Coronary artery (tissue), 2 donors: ENCODE measurements at regions not wholly inside any gene's neighbourhood (a gene's known extent, or its start where the extent isn't known, plus 50 kb on each side); places are given as distances from the start of the nearest gene placed in this dataset.

ENCODE experiments used
- DNase-seq: peaks from one replicate; pipeline ENCODE4 v3.0.0-alpha.2; 2017; ENCODE audit warnings: low spot score
- H3K27ac ChIP-seq, 2 donors: fragments of 200-600 bp; sonication (generic); one replicate each; pipeline ENCODE4 v1.5.1; 2016 to 2019
- H3K4me3 ChIP-seq: fragments of 200-600 bp; sonication (generic); 2 replicates; pipeline ENCODE4 v1.5.1; 2016; ENCODE audit warnings: mild to moderate bottlenecking, moderate library complexity
- CTCF ChIP-seq: fragments of 200-600 bp; sonication (generic); IDR thresholded peaks from one replicate; pipeline ENCODE4 v1.5.1; 2019; ENCODE audit warnings: antibody characterized with exemption

GRCh38 chr14:100658181-100658886, 68.4 kb upstream of the DLK1 start:
- no peak for DNase-seq
- no peak overlapping the region for H3K27ac ChIP-seq
- H3K4me3 ChIP-seq = no peak overlapping the region
- TF ChIP-seq CTCF = no peak

GRCh38 chr14:100659345-100660001, 67.2 kb upstream of the DLK1 start:
- no peak for DNase-seq
- TF ChIP-seq CTCF = no peak

GRCh38 chr14:100660498-100660881, 66.2 kb upstream of the DLK1 start:
- DNase-seq = no peak
- H3K27ac ChIP-seq = no peak overlapping the region
- TF ChIP-seq CTCF = no peak
- no peak overlapping the region for H3K4me3 ChIP-seq

More at GRCh38 chr14:100659345-100660001, 67.2 kb upstream of the DLK1 start:
- no peak overlapping the region for H3K4me3 ChIP-seq
- H3K27ac ChIP-seq = no peak overlapping the region

- no peak for DNase-seq
- Histone ChIP-seq H3K4me3 (no peak overlapping the region), H3K27ac (no peak overlapping the region)
- TF ChIP-seq CTCF = no peak
These were observed 65.6 kb upstream of the DLK1 start for GRCh38 chr14:100660882-100661635.

- no peak for DNase-seq
- peak; percentile 64 for TF ChIP-seq CTCF
These were observed 63.6 kb upstream of the DLK1 start for GRCh38 chr14:100662879-100663760.

GRCh38 chr14:100663761-100664052, 63.0 kb upstream of the DLK1 start:
- TF ChIP-seq CTCF = no peak
- no peak overlapping the region for H3K4me3 ChIP-seq
- H3K27ac ChIP-seq = no peak overlapping the region
- no peak for DNase-seq

More at GRCh38 chr14:100662879-100663760, 63.6 kb upstream of the DLK1 start:
- Histone ChIP-seq H3K27ac (no peak overlapping the region), H3K4me3 (no peak overlapping the region)
